Heart left ventricle (tissue), 16 donors: ENCODE measurements at regions not wholly inside any gene's neighbourhood (a gene's known extent, or its start where the extent isn't known, plus 50 kb on each side); places are given as distances from the start of the nearest gene placed in this dataset.

Experiments used
- ATAC-seq, 4 donors: fragments of 200-7000 bp; cut with Tn5 transposase; one replicate each; pipeline ENCODE4 v1.9.1; 2020 to 2022; ENCODE audit warnings: moderate library complexity in 4 of 4, mild to moderate bottlenecking in 3 of 4, moderate number of reproducible peaks in 1 of 4
- DNase-seq, 5 donors: peaks; one replicate each; pipeline ENCODE4 v3.0.0-alpha.2; 2020
- H3K27ac ChIP-seq, 12 donors: fragments of 200-600 bp; sonication (generic) in 4 of 12; one replicate each; pipeline versions ENCODE4 v1.5.0 to v1.8.0; 2016 to 2022; ENCODE audit warnings: mild to moderate bottlenecking in 2 of 12
- H3K27me3 ChIP-seq, 9 donors: fragments of 200-600 bp; sonication (generic) in 2 of 9; one replicate each; pipeline versions ENCODE4 v1.5.1 to v1.8.0; 2016 to 2022; ENCODE audit warnings: mild to moderate bottlenecking in 3 of 9
- H3K36me3 ChIP-seq, 9 donors: fragments of 200-600 bp; sonication (generic) in 2 of 9; one replicate each; pipeline versions ENCODE4 v1.5.0 to v1.8.0; 2018 to 2022; ENCODE audit warnings: mild to moderate bottlenecking in 2 of 9
- H3K4me1 ChIP-seq, 12 donors: fragments of 200-600 bp; sonication (generic) in 4 of 12; one replicate each; pipeline versions ENCODE4 v1.5.0 to v1.8.0; 2016 to 2022; ENCODE audit warnings: mild to moderate bottlenecking in 3 of 12
- H3K4me3 ChIP-seq, 12 donors: fragments of 200-600 bp; sonication (generic) in 4 of 12; one replicate each; pipeline versions ENCODE4 v1.5.0 to v1.8.0; 2017 to 2022; ENCODE audit warnings: mild to moderate bottlenecking in 9 of 12, moderate library complexity in 4 of 12
- H3K9me3 ChIP-seq, 12 donors: fragments of 200-600 bp; sonication (generic) in 4 of 12; one replicate each; pipeline versions ENCODE4 v1.5.0 to v1.8.0; 2016 to 2022; ENCODE audit warnings: mild to moderate bottlenecking in 1 of 12
- POLR2A ChIP-seq, 2 donors: fragments of 450-650 bp; IDR thresholded peaks; one replicate each; pipeline ENCODE4 v1.6.1; 2017; ENCODE audit warnings: antibody characterized with exemption in 2 of 2, mild to moderate bottlenecking in 2 of 2, moderate library complexity in 2 of 2
- WGBS, 4 donors: extraction: QIAGEN DNeasy Blood & Tissue Kit in 2 of 4; methylation state at CpG; one replicate each; pipeline versions ENCODE4 v1.1.5 to v1.1.7; 2013 to 2018; 5-methylcytosine and 5-hydroxymethylcytosine counted together
- intact Hi-C, 10 donors: fragments of 100-400 bp; cut with DNase I; formaldehyde crosslinking; loops; one replicate each; pipeline versions ENCODE4 v1.11.1 to v1.14.2; 2022
- TF ChIP-seq, protein P1 (sequence below), 12 donors: fragments of 200-600 bp; sonication (generic) in 4 of 12; IDR thresholded peaks; one replicate each; pipeline versions ENCODE4 v1.5.0 to v1.8.0; 2018 to 2022; ENCODE audit warnings: antibody characterized with exemption in 12 of 12, mild to moderate bottlenecking in 5 of 12
- donor health status: ischemic (EF 13 %, LVEDD 7.1; RV severe dilation, severe dysfunction).
- donor health status: healthy with polysubstance abuse.
- donor health status: DM: no; HTN: yes; CAD: no.
- donor health status: DM: no; HTN: no; CAD: no.
- donor health status: ischemic (EF 25% LVEDD 6.9; RV normal size, moderate dysfunction).
- donor health status: ischemic (EF 25% LVEDD 5.7; RV mildly dilated, moderate dysfunction).
- donor health status: healthy.
- donor health status: DM: yes; HTN: yes; CAD: no.
- donor health status: ischemic (EF 35%, LVEDD 5.7; RV mildly dilated, moderate dysfunction).
- donor health status: nonischemic (EF 11% LVEDD 7.7; RV severe dilation, severe dysfunction).
- donor health status: DM: yes; HTN: yes; CAD: no.
- donor health status: PGD.
- donor health status: ischemic (EF 29% LVEDD 5.4; RV normal size, mild dysfunction).
- donor health status: nonischemic (EF 23%, LVEDD 6.1; RV moderate dilation, normal function).

DNA sequence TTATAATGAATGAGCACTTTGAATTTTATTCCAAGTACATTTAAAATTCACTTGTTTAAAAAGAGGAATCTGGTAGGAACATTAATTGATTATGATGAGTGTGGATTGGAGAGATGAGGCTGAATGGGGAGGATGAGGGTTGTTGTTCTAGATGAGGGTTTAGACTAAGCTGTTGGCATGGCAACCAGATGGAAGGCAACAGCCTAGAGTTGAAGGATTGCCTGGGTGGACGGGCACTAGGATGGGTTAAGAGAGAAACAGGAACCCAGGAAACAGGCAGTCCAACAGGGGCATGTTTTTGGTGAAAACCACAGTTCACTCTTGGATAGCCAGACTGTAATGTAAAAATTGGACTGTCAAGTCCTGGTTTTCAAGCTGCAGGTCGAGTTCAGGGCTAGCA is 125.5 kb downstream of the CHRM3 start:
- intact Hi-C loops: no loop called here
- Histone ChIP-seq H3K4me3 (no peak overlapping the region), H3K9me3 (peaks cover 0 to 8% (median 0%) of the 10 kb centered on the region in 12 donors), H3K27ac (no peak overlapping the region), H3K36me3 (no peaks in the 10 kb centered on the region), H3K27me3 (no peaks in the 10 kb centered on the region), H3K4me1 (no peaks in the 10 kb centered on the region)
- no peak for ATAC-seq
- no peak for DNase-seq
- WGBS, 4 donors: 65 to 78% (median 72%) methylated on average over 2 of the region's 2 CpGs
- TF ChIP-seq, protein P1, sequence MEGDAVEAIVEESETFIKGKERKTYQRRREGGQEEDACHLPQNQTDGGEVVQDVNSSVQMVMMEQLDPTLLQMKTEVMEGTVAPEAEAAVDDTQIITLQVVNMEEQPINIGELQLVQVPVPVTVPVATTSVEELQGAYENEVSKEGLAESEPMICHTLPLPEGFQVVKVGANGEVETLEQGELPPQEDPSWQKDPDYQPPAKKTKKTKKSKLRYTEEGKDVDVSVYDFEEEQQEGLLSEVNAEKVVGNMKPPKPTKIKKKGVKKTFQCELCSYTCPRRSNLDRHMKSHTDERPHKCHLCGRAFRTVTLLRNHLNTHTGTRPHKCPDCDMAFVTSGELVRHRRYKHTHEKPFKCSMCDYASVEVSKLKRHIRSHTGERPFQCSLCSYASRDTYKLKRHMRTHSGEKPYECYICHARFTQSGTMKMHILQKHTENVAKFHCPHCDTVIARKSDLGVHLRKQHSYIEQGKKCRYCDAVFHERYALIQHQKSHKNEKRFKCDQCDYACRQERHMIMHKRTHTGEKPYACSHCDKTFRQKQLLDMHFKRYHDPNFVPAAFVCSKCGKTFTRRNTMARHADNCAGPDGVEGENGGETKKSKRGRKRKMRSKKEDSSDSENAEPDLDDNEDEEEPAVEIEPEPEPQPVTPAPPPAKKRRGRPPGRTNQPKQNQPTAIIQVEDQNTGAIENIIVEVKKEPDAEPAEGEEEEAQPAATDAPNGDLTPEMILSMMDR (IDR thresholded peaks at IDR 0.05): no peak
- TF ChIP-seq POLR2A (IDR thresholded peaks at IDR 0.05): no peak

GRCh38 chr1:239516579-239516978 is 130.2 kb downstream of the CHRM3 start:
- 65 to 78% (median 70%) methylated on average over 9 of the region's 9 CpGs for WGBS, 4 donors
- H3K4me1 ChIP-seq: no peaks in the 10 kb centered on the region
- TF ChIP-seq POLR2A (IDR thresholded peaks at IDR 0.05): no peak
- TF ChIP-seq, protein P1 (IDR thresholded peaks at IDR 0.05): no peak
- H3K9me3 ChIP-seq: no peaks in the 10 kb centered on the region
- H3K4me3 ChIP-seq: no peak overlapping the region
- H3K27ac ChIP-seq: no peak overlapping the region
- no peaks in the 10 kb centered on the region for H3K27me3 ChIP-seq
- DNase-seq (no peak), ATAC-seq (no peak)
- H3K36me3 ChIP-seq: no peaks in the 10 kb centered on the region
- intact Hi-C loops: no loop called here

- Histone ChIP-seq H3K4me1 (no peaks in the 10 kb centered on the region), H3K27me3 (no peaks in the 10 kb centered on the region)
- WGBS, 4 donors: 69 to 86% (median 83%) methylated on average over 4 of the region's 4 CpGs
These were observed 140.0 kb downstream of the CHRM3 start for GRCh38 chr1:239526391-239526790.

GRCh38 chr1:239527051-239527693 is 140.8 kb downstream of the CHRM3 start:
- no peak for DNase-seq
- no peak overlapping the region for H3K4me3 ChIP-seq
- H3K9me3 ChIP-seq: no peaks in the 10 kb centered on the region
- no peaks in the 10 kb centered on the region for H3K36me3 ChIP-seq
- ATAC-seq: no peak
- WGBS, 4 donors: 85 to 91% (median 88%) methylated on average over 3 of the region's 3 CpGs
- H3K27ac ChIP-seq: no peak overlapping the region
- H3K27me3 ChIP-seq: no peaks in the 10 kb centered on the region
- no peaks in the 10 kb centered on the region for H3K4me1 ChIP-seq
- TF ChIP-seq POLR2A (IDR thresholded peaks at IDR 0.05): no peak
- TF ChIP-seq, protein P1 (IDR thresholded peaks at IDR 0.05): no peak
- intact Hi-C loops: loop anchor here in 1 of 10 donors (10.0 kb wide), 1 partner anchor 48 kb away; no protein-coding TSS in a partner anchor

More at GRCh38 chr1:239526391-239526790, 140.0 kb downstream of the CHRM3 start:
- intact Hi-C loops: loop anchor here in 1 of 10 donors (10.0 kb wide), 1 partner anchor 48 kb away; no protein-coding TSS in a partner anchor
- no peak overlapping the region for H3K27ac ChIP-seq
- no peaks in the 10 kb centered on the region for H3K36me3 ChIP-seq
- H3K9me3 ChIP-seq: no peaks in the 10 kb centered on the region
- DNase-seq: no peak
- H3K4me3 ChIP-seq: no peak overlapping the region
- TF ChIP-seq POLR2A (IDR thresholded peaks at IDR 0.05): no peak
- TF ChIP-seq, protein P1 (IDR thresholded peaks at IDR 0.05): no peak
- no peak for ATAC-seq
